ENCODE measurements at regions not wholly inside any gene's neighbourhood (a gene's known extent, or its start where the extent isn't known, plus 50 kb on each side); places are given as distances from the start of the nearest gene placed in this dataset.

DNA sequence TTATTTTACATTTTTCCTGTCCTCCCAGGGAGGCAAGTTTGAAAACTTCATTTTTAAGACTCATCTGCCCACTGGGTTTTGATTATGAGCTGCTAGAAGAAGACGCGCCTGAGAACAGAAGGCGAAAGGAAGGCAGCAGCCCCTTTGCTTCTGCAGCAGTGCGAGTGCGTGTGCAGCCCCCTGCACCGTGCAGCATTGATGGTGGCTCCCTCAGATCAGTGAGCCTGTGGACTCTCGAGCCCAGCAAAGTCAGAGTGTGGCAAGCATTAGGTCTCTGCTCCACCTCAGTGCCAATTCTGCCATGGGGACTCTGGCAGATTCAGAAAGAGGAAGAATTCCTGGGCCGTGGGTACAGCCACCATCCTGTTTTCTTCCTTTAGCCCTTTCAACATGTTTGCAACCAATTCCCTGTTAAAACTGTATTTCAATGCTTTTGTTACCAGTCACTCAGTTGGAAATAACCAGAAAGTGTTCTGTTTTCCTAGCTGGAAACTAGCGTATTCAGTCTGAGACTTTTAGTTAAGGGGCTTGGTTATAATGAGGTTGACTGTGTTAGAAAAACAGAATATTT lies 134.8 kb upstream of the OGFRL1 start:
- POLR2A ChIA-PET (ENCODE audit: unreplicated experiment), result no interaction called here

DNA sequence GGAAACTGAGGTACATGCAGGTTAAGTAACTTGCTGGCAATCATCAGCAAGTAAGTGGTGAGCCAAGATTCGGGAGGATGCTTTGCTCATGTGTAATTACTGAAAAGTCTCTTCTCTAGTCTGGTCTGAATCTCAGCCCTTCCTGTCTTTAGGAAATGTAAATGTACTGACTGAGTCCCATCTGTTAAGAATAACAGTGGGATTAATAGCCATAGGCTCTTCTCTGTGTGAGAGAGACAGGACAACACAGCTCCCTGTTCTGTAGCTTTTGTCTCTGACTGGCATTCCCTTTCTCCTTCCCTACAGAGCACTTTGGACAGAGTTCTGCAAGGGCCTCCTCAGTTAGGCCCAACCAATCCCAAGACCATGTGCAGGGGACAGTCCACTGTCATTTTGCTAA lies 131.3 kb upstream of the OGFRL1 start:
- no peak for TF ChIP-seq EZH2phosphoT487 (IDR thresholded peaks at IDR 0.05; ENCODE audit: borderline replicate concordance, low read length)
- Histone ChIP-seq H3K79me2 (ENCODE audit: low read length) (no peaks in the 10 kb centered on the region), H3K4me3 (ENCODE audit: low read length) (no peak overlapping the region), H2AFZ (ENCODE audit: low read length) (no peak overlapping the region), H3K9me2 (replicated peaks; ENCODE audit: low read length) (no peaks in the 10 kb centered on the region), H3K4me2 (ENCODE audit: low read length) (no peak overlapping the region), H3F3A (ENCODE audit: low read length, unreplicated experiment) (no peaks in the 10 kb centered on the region), H4K20me1 (ENCODE audit: low read length) (no peaks in the 10 kb centered on the region), H3K9me3 (ENCODE audit: low read length) (no peaks in the 10 kb centered on the region), H3K27me3 (ENCODE audit: low read length) (no peaks in the 10 kb centered on the region; the same call in 1 of the 2 replicates), H3K9ac (ENCODE audit: low read length) (no peak overlapping the region), H3K27ac (ENCODE audit: low read length) (no peak overlapping the region), H3K36me3 (ENCODE audit: low read depth, low read length) (no peaks in the 10 kb centered on the region), H3K4me1 (ENCODE audit: insufficient read depth, low read length) (no peaks in the 10 kb centered on the region)
- BruUV-seq (replicated peaks), result no TSS peak
- ATAC-seq (no peak), DNase-seq (no peak)
- intact Hi-C loops (cut with micrococcal nuclease), result no loop called here
- ChIA-PET POLR2A (ENCODE audit: unreplicated experiment) (no interaction called here), CTCF (no interaction called here)

More for the DNA sequence above, 134.8 kb upstream of the OGFRL1 start:
- peaks cover 3% of the 10 kb centered on the region; the same call in 1 of the 2 replicates for H3K27me3 ChIP-seq (ENCODE audit: low read length)
- H3K4me2 ChIP-seq (ENCODE audit: low read length), result no peak overlapping the region
- BruUV-seq (replicated peaks), result no TSS peak
- DNase-seq (no peak), ATAC-seq (no peak)
- H3F3A ChIP-seq (ENCODE audit: low read length, unreplicated experiment), result no peaks in the 10 kb centered on the region
- H4K20me1 ChIP-seq (ENCODE audit: low read length), result no peaks in the 10 kb centered on the region
- H3K4me1 ChIP-seq (ENCODE audit: insufficient read depth, low read length), result no peaks in the 10 kb centered on the region
- no peak overlapping the region for H3K4me3 ChIP-seq (ENCODE audit: low read length)
- no peak overlapping the region for H3K27ac ChIP-seq (ENCODE audit: low read length)
- no peaks in the 10 kb centered on the region for H3K36me3 ChIP-seq (ENCODE audit: low read depth, low read length)
- no peak overlapping the region for H2AFZ ChIP-seq (ENCODE audit: low read length)
- no peak overlapping the region for H3K9ac ChIP-seq (ENCODE audit: low read length)
- CTCF ChIA-PET, result no interaction called here
- intact Hi-C loops (cut with micrococcal nuclease), result no loop called here
- no peaks in the 10 kb centered on the region for H3K9me2 ChIP-seq (replicated peaks; ENCODE audit: low read length)
- no peaks in the 10 kb centered on the region for H3K79me2 ChIP-seq (ENCODE audit: low read length)
- no peaks in the 10 kb centered on the region for H3K9me3 ChIP-seq (ENCODE audit: low read length)
- TF ChIP-seq EZH2phosphoT487 (IDR thresholded peaks at IDR 0.05; ENCODE audit: borderline replicate concordance, low read length) (no peak), EZH2 (IDR thresholded peaks at IDR 0.05; ENCODE audit: low read length, unreplicated experiment) (no peak)
- TF ChIP-seq, protein P1, sequence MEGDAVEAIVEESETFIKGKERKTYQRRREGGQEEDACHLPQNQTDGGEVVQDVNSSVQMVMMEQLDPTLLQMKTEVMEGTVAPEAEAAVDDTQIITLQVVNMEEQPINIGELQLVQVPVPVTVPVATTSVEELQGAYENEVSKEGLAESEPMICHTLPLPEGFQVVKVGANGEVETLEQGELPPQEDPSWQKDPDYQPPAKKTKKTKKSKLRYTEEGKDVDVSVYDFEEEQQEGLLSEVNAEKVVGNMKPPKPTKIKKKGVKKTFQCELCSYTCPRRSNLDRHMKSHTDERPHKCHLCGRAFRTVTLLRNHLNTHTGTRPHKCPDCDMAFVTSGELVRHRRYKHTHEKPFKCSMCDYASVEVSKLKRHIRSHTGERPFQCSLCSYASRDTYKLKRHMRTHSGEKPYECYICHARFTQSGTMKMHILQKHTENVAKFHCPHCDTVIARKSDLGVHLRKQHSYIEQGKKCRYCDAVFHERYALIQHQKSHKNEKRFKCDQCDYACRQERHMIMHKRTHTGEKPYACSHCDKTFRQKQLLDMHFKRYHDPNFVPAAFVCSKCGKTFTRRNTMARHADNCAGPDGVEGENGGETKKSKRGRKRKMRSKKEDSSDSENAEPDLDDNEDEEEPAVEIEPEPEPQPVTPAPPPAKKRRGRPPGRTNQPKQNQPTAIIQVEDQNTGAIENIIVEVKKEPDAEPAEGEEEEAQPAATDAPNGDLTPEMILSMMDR (conservative IDR thresholded peaks at IDR 0.05; ENCODE audit: low read depth, low read length), result no peak

DNA sequence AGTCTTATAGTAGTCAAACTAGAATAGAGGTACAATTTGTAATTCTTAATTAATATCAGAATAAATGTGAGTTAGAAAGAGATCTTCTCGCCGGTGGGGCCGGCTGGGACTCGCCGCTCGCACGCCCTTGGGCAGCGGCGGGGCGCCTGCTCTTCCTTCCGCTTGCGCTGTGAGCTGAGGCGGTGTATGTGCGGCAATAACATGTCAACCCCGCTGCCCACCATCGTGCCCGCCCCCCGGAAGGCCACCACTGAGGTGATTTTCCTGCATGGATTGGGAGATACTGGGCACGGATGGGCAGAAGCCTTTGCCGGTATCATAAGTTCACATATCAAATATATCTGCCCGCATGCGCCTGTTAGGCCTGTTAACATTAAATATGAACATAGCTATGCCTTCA lies 123.7 kb upstream of the OGFRL1 start:
- Histone ChIP-seq H3F3A (ENCODE audit: low read length, unreplicated experiment) (no peaks in the 10 kb centered on the region), H3K4me3 (ENCODE audit: low read length) (no peak overlapping the region), H3K9ac (ENCODE audit: low read length) (no peak overlapping the region), H3K4me1 (ENCODE audit: insufficient read depth, low read length) (no peaks in the 10 kb centered on the region), H3K36me3 (ENCODE audit: low read depth, low read length) (no peaks in the 10 kb centered on the region), H3K27me3 (ENCODE audit: low read length) (no peaks in the 10 kb centered on the region), H3K9me3 (ENCODE audit: low read length) (no peaks in the 10 kb centered on the region), H3K79me2 (ENCODE audit: low read length) (no peaks in the 10 kb centered on the region), H4K20me1 (ENCODE audit: low read length) (no peaks in the 10 kb centered on the region), H3K27ac (ENCODE audit: low read length) (no peak overlapping the region), H2AFZ (ENCODE audit: low read length) (no peak overlapping the region), H3K4me2 (ENCODE audit: low read length) (no peak overlapping the region), H3K9me2 (replicated peaks; ENCODE audit: low read length) (no peaks in the 10 kb centered on the region)
- BruUV-seq (replicated peaks), result no TSS peak
- intact Hi-C loops (cut with micrococcal nuclease), result no loop called here
- no peak for DNase-seq
- no peak for ATAC-seq
- no peak for TF ChIP-seq EZH2phosphoT487 (IDR thresholded peaks at IDR 0.05; ENCODE audit: borderline replicate concordance, low read length)
- no peak for TF ChIP-seq EZH2 (IDR thresholded peaks at IDR 0.05; ENCODE audit: low read length, unreplicated experiment)
- TF ChIP-seq, protein P1 (conservative IDR thresholded peaks at IDR 0.05; ENCODE audit: low read depth, low read length), result no peak
- ChIA-PET POLR2A (ENCODE audit: unreplicated experiment) (no interaction called here), CTCF (no interaction called here)
